ENCODE measurements at regions not wholly inside any gene's neighbourhood (a gene's known extent, or its start where the extent isn't known, plus 50 kb on each side); places are given as distances from the start of the nearest gene placed in this dataset.

DNA sequence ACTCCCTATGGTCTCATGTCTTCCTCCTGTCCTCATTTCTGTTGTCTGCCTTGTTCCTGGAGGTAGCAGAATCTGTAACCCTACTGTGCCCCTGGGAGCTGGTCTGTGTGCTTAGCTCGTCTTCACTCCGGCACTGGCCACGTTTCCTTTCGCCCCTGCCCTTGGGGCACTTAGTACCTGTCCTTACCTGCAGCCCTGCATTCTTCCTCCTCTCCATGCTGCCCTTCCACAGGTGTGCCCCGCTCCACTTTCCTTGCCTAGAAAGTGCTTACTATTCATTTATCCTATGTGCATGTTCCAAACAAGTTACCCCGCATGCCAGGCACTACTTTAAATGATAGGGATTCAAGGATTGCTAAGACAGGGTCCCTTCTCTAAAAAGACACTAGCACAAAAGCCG, 199.9 kb upstream of the ZMIZ1 start:
- peaks cover 6% of the 10 kb centered on the region for H3K27me3 Mint-ChIP-seq (ENCODE audit: low read depth)
- no peaks in the 10 kb centered on the region for H3K9me3 Mint-ChIP-seq (ENCODE audit: low read depth)
- no peak for DNase-seq (ENCODE audit: low spot score)
- TF ChIP-seq, protein P1, sequence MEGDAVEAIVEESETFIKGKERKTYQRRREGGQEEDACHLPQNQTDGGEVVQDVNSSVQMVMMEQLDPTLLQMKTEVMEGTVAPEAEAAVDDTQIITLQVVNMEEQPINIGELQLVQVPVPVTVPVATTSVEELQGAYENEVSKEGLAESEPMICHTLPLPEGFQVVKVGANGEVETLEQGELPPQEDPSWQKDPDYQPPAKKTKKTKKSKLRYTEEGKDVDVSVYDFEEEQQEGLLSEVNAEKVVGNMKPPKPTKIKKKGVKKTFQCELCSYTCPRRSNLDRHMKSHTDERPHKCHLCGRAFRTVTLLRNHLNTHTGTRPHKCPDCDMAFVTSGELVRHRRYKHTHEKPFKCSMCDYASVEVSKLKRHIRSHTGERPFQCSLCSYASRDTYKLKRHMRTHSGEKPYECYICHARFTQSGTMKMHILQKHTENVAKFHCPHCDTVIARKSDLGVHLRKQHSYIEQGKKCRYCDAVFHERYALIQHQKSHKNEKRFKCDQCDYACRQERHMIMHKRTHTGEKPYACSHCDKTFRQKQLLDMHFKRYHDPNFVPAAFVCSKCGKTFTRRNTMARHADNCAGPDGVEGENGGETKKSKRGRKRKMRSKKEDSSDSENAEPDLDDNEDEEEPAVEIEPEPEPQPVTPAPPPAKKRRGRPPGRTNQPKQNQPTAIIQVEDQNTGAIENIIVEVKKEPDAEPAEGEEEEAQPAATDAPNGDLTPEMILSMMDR (IDR thresholded peaks at IDR 0.05) = no peak
- peaks cover 2% of the 10 kb centered on the region for H3K4me1 Mint-ChIP-seq (ENCODE audit: low read depth)
- H3K27ac Mint-ChIP-seq (ENCODE audit: unreplicated experiment) = no peak overlapping the region
- H3K36me3 Mint-ChIP-seq (ENCODE audit: low read depth) = peaks cover 2% of the 10 kb centered on the region
- H3K4me3 Mint-ChIP-seq (ENCODE audit: unreplicated experiment) = no peak overlapping the region

DNA sequence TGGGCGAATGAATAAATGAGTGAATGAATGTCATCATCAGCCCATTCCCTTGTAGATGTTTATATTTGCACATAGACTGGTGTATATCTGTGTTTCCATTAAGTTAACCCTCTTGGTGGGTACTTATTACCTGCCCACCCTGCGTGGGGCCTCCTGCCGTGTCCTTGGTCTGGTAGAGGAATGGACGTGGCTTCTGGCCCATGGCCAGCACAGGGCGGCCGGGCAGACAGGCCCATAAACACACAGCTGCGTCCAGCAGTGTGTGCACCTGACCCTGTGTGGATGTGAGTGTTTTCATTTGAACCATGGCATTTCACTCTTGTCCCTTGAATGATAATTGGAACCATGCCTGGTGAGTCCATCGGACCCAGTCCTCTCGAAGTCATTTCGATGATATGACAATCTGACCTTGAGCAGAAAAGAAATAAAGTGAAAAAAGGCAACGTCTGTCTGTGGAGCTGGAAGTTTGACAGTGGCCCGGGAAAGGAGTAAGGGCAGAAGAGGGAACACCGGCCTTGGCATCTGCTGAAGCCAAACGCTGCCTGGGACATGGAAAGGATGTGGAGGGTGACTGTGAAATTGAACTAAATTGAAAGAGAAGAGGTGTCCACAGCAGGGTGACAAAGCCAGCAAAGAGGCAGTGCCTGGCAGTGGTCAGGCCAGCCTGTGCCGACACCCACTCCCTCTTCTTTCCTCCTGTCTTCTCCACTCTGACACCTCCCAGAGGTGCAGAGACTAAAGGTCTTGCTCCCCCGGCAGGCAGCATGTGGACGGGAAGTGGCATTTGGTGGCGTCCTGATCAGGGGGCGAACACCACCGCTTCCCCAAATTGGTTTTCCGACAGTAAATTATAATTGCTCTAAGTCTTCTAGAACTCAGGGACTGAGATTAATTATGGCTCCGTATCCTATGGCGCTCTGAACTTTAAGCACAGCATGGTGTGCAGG, 199.0 kb upstream of the ZMIZ1 start:
- Mint-ChIP-seq H3K27ac (ENCODE audit: unreplicated experiment) (no peak overlapping the region), H3K9me3 (ENCODE audit: low read depth) (no peaks in the 10 kb centered on the region), H3K36me3 (ENCODE audit: low read depth) (peaks cover 2% of the 10 kb centered on the region), H3K4me3 (ENCODE audit: unreplicated experiment) (no peak overlapping the region), H3K4me1 (ENCODE audit: low read depth) (peaks cover 2% of the 10 kb centered on the region), H3K27me3 (ENCODE audit: low read depth) (peaks cover 8% of the 10 kb centered on the region)
- DNase-seq (ENCODE audit: low spot score) = no peak
- TF ChIP-seq, protein P1 (IDR thresholded peaks at IDR 0.05) = no peak

DNA sequence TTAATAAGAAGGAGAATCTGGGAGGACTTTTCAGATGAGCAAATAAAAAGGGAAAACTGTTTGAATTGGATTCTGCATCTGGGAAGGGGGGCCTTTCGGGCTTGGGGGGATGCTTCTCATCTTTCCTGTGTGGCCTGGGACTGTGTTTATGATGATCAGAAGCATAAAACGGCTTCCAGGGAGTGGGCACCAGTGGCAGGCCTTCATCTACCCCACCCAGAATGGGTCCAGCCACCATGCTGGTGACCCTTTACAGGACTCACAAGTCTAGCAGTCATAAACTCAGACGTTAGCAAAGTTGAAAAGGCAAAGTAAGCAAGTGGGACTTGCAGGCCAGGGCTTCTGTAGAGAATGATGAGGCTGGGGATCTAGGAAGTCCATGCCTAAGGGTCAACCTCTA, 198.3 kb upstream of the ZMIZ1 start:
- peaks cover 2% of the 10 kb centered on the region for H3K4me1 Mint-ChIP-seq (ENCODE audit: low read depth)
- peaks cover 2% of the 10 kb centered on the region for H3K36me3 Mint-ChIP-seq (ENCODE audit: low read depth)
- peaks cover 8% of the 10 kb centered on the region for H3K27me3 Mint-ChIP-seq (ENCODE audit: low read depth)
- H3K9me3 Mint-ChIP-seq (ENCODE audit: low read depth) = no peaks in the 10 kb centered on the region
- H3K4me3 Mint-ChIP-seq (ENCODE audit: unreplicated experiment) = no peak overlapping the region
- TF ChIP-seq, protein P1 (IDR thresholded peaks at IDR 0.05) = no peak
- DNase-seq (ENCODE audit: low spot score) = no peak
- H3K27ac Mint-ChIP-seq (ENCODE audit: unreplicated experiment) = no peak overlapping the region

DNA sequence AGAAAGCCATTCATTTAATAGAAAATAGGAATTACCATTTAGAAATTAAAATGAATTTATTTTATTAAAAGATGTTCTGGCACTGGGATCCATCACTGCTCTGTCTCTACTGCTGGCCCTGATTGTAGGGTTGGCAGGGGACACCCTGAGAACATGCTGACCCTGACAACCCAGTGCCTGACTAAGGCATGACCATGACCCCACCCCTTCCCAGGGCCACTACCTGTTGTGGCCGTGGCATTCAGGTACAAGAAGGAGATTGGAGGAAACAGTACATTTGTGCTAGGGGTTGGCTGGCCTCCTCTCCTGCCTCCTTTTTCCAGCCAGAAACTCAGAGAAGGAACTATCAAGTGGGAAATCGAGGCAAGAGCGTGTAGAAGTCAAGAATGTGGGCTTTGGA, 197.0 kb upstream of the ZMIZ1 start:
- peaks cover 2% of the 10 kb centered on the region for H3K4me1 Mint-ChIP-seq (ENCODE audit: low read depth)
- TF ChIP-seq, protein P1 (IDR thresholded peaks at IDR 0.05) = no peak
- H3K27me3 Mint-ChIP-seq (ENCODE audit: low read depth) = peaks cover 8% of the 10 kb centered on the region
- H3K36me3 Mint-ChIP-seq (ENCODE audit: low read depth) = peaks cover 2% of the 10 kb centered on the region
- no peak for DNase-seq (ENCODE audit: low spot score)
- no peak overlapping the region for H3K4me3 Mint-ChIP-seq (ENCODE audit: unreplicated experiment)
- H3K27ac Mint-ChIP-seq (ENCODE audit: unreplicated experiment) = no peak overlapping the region
- no peaks in the 10 kb centered on the region for H3K9me3 Mint-ChIP-seq (ENCODE audit: low read depth)

DNA sequence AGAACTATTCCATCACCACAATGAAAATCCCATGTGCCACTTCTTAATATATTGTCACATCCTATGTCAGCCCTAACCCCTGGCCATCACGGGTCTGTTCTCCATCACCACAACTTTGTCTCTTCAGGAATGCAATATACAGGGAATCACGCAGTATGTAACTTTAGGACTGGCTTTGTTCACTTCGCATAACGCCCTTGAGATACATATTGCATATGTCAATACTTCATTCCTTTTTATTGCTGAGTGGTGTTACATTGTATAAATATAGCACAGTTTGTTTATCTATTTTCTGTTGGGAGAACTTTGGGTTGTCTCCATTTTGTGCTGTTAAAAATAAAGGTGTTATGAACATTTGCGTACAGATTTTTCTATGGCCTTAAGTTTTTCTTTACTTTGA, 195.4 kb upstream of the ZMIZ1 start:
- no peaks in the 10 kb centered on the region for H3K9me3 Mint-ChIP-seq (ENCODE audit: low read depth)

More for the DNA sequence above, 195.4 kb upstream of the ZMIZ1 start:
- no peak for DNase-seq (ENCODE audit: low spot score)
- peaks cover 2% of the 10 kb centered on the region for H3K36me3 Mint-ChIP-seq (ENCODE audit: low read depth)
- H3K4me3 Mint-ChIP-seq (ENCODE audit: unreplicated experiment) = no peak overlapping the region
- peaks cover 8% of the 10 kb centered on the region for H3K27me3 Mint-ChIP-seq (ENCODE audit: low read depth)
- H3K27ac Mint-ChIP-seq (ENCODE audit: unreplicated experiment) = no peak overlapping the region
- H3K4me1 Mint-ChIP-seq (ENCODE audit: low read depth) = no peaks in the 10 kb centered on the region
- TF ChIP-seq, protein P1 (IDR thresholded peaks at IDR 0.05) = no peak
